PFSK-1 (cell line): ENCODE measurements at regions not wholly inside any gene's neighbourhood (a gene's known extent, or its start where the extent isn't known, plus 50 kb on each side); places are given as distances from the start of the nearest gene placed in this dataset.

ENCODE experiments used
- FOXP2 ChIP-seq: optimal IDR thresholded peaks from 2 replicates; pipeline ENCODE3; 2011; ENCODE audit warnings: borderline replicate concordance, control low read depth, inconsistent platforms; ENCODE audit not compliant: insufficient read depth; ENCODE audit errors: extremely low read length, extremely low read depth
- POLR2AphosphoS5 ChIP-seq: IDR thresholded peaks from 2 replicates; pipeline ENCODE4 v1.6.1; 2012; ENCODE audit warnings: low read depth, mild to moderate bottlenecking, control low read depth, low read length, moderate library complexity
- REST ChIP-seq, 2 experiments: IDR thresholded peaks; 2 replicates each; pipeline versions ENCODE4 v1.6.1 to v1.8.0; 2011 to 2012; ENCODE audit warnings: low read depth in 2 of 2, low read length in 2 of 2, control low read depth in 1 of 2, inconsistent platforms in 1 of 2, mild to moderate bottlenecking in 1 of 2, moderate library complexity in 1 of 2; ENCODE audit not compliant: insufficient read depth in 1 of 2
- SIN3A ChIP-seq: IDR thresholded peaks from 2 replicates; pipeline ENCODE4 v1.6.1; 2012; ENCODE audit warnings: mild to moderate bottlenecking, low read length, moderate library complexity, borderline replicate concordance; ENCODE audit not compliant: insufficient read depth
- TAF1 ChIP-seq: IDR thresholded peaks from 2 replicates; pipeline ENCODE4 v1.6.1; 2012; ENCODE audit warnings: low read length, control low read depth, borderline replicate concordance; ENCODE audit not compliant: insufficient read depth

DNA sequence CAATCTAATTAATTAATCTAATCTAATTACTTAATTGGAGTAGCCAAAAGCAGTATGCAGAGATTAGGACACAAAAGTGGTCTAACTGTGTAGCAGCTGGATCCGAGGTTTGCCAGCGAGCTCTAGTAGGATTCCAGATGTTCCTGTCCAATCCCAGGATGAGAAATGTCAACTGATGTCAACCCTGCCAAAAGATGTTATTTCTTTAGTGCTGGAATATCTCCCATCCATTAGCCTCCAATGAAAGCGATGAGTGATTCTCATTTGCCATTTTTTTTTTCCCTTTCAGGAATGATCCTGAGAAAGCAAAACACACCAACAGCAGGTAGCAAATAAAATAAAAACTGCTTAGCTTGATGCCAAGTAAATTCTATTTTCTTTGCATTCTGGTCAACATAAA is 372.9 kb downstream of the STIM2 start:
- no peak for TF ChIP-seq FOXP2
- TF ChIP-seq TAF1 = no peak
- TF ChIP-seq REST (IDR thresholded peaks at IDR 0.05; ENCODE audit: insufficient read depth in 1 of 2, low read depth in 2 of 2, low read length in 2 of 2) = no peak
- no peak for TF ChIP-seq POLR2AphosphoS5
- TF ChIP-seq SIN3A = no peak

DNA sequence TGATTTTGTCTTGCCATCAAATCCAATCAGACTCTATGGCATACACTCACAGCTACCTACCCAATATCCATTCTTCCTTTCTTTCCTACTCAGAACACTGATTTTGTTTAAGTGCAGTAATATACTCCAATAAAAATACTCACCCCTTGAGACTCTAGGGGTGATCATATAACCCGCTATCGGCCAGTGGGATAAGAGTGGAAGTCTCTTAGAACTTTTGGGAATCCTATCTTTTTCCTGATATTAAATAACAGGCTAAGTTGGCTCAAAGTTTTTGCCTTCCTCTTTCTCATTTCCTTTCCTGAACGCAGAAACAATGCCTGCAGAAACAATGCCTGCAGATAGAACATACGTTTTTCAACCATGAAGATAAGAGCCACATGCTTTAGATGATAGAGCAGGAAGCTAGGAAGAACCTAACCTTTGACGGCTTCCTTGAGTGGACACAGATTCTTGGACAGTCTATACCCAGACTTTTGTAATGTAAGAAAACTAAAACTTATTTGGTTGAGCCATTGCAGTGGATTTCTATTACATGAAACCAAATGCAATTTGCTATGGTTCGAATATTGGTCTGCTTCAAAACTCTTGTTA is 373.8 kb downstream of the STIM2 start:
- TF ChIP-seq FOXP2 = no peak
- no peak for TF ChIP-seq POLR2AphosphoS5
- no peak for TF ChIP-seq REST (IDR thresholded peaks at IDR 0.05; ENCODE audit: insufficient read depth in 1 of 2, low read depth in 2 of 2, low read length in 2 of 2)
- TF ChIP-seq TAF1 = no peak
- TF ChIP-seq SIN3A = no peak

DNA sequence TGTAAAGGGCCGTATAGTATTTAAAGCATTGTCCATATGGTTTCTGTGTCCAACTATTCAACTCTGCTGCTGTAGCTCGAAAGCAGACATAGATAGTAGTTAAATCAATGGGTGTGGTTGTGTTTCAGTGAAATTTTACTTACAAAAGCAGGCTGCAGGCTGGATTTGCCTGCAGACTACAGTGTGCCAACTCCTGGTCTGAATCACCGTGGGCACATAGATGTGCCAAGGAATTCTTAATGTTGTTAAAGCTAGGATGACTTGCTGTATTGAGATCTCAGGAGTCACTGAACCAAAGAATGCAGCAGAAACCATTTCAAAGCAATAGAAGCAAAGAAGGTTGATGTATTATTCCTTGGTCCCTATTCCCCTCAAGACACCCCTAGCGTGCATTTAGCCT is 379.0 kb downstream of the STIM2 start:
- TF ChIP-seq SIN3A (no peak), TAF1 (no peak), FOXP2 (no peak), POLR2AphosphoS5 (no peak), REST (IDR thresholded peaks at IDR 0.05; ENCODE audit: insufficient read depth in 1 of 2, low read depth in 2 of 2, low read length in 2 of 2) (no peak)

DNA sequence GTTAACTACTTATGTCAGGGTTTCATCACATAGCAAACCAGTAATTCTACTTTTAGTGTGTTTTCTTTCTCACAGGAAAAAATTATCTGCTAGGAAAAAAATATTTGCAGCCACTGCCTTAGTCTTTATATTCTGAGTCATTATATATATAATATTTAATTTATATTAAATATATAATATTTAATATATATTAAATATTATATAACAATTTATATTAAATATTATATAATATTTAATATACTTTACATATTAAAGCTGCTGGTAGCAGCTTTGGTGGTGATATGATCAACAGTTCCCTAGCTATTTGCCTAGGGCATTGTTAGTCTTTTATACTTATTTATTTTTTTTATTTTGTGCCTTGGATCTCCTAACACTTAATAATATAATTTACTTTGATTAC is 381.6 kb downstream of the STIM2 start:
- TF ChIP-seq FOXP2 = no peak

GRCh38 chr4:27245216-27245615 is 384.6 kb downstream of the STIM2 start:
- TF ChIP-seq FOXP2 (no peak), POLR2AphosphoS5 (no peak), REST (IDR thresholded peaks at IDR 0.05; ENCODE audit: insufficient read depth in 1 of 2, low read depth in 2 of 2, low read length in 2 of 2) (no peak)
